Neural progenitor cell (in vitro differentiated cells): ENCODE measurements at regions not wholly inside any gene's neighbourhood (a gene's known extent, or its start where the extent isn't known, plus 50 kb on each side); places are given as distances from the start of the nearest gene placed in this dataset.

Source experiments
- EZH2phosphoT487 ChIP-seq: fragments of 200-600 bp; sonication (generic); IDR thresholded peaks from 2 replicates; pipeline ENCODE4 v1.6.1; 2017; ENCODE audit warnings: antibody characterized with exemption
- TF ChIP-seq, protein P1 (sequence below): fragments of 200-600 bp; sonication (generic); IDR thresholded peaks from 2 replicates; pipeline ENCODE4 v1.5.1; 2017; ENCODE audit warnings: antibody characterized with exemption, mild to moderate bottlenecking

DNA sequence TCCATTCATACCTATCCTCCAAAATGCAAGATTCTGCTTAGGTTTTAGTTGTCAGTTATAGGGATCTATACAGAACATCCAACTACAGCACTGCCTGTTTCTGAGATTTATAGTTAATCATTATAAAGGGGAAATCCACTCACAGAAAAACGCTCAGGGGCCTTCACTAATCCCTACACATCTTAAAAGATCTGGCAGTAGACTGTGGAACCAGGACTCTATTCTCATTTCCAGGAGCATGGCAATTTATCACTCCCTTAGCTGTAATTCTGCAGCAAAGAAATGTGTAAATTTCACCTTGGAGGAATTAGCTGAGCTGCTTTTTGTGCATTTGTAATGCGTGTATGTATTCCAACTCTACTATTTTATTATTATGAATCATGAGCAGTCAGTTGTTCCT is 1128.1 kb upstream of the PRR20A start:
- TF ChIP-seq, protein P1, sequence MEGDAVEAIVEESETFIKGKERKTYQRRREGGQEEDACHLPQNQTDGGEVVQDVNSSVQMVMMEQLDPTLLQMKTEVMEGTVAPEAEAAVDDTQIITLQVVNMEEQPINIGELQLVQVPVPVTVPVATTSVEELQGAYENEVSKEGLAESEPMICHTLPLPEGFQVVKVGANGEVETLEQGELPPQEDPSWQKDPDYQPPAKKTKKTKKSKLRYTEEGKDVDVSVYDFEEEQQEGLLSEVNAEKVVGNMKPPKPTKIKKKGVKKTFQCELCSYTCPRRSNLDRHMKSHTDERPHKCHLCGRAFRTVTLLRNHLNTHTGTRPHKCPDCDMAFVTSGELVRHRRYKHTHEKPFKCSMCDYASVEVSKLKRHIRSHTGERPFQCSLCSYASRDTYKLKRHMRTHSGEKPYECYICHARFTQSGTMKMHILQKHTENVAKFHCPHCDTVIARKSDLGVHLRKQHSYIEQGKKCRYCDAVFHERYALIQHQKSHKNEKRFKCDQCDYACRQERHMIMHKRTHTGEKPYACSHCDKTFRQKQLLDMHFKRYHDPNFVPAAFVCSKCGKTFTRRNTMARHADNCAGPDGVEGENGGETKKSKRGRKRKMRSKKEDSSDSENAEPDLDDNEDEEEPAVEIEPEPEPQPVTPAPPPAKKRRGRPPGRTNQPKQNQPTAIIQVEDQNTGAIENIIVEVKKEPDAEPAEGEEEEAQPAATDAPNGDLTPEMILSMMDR = no peak
- TF ChIP-seq EZH2phosphoT487 = no peak
